GM21786 (cell line): ENCODE measurements at regions not wholly inside any gene's neighbourhood (a gene's known extent, or its start where the extent isn't known, plus 50 kb on each side); places are given as distances from the start of the nearest gene placed in this dataset.

ENCODE experiments used
- ATAC-seq: cut with Tn5 transposase; IDR thresholded peaks from one replicate; pipeline ENCODE4 v1.9.1; 2021; ENCODE audit not compliant: unreplicated experiment

DNA sequence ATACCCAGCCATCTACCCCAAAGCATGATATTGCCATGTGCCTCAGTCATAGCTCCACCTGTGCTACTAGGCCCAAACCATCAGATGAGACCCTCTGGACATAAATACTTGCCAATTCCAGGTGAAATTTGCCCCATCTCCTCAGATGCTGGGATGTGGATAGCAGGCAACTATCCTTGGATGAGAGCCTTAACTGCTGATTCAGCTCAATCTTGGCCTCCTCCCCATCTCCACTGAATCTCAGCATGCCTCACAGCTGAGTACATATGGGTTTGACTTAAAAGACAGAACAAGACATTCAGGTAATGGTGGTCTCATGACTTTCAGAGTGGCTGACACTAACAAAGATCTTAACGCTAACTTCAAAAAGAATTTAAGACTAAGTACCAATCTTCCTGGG is 50.8 kb upstream of the KLHL13 start:
- no peak for ATAC-seq

DNA sequence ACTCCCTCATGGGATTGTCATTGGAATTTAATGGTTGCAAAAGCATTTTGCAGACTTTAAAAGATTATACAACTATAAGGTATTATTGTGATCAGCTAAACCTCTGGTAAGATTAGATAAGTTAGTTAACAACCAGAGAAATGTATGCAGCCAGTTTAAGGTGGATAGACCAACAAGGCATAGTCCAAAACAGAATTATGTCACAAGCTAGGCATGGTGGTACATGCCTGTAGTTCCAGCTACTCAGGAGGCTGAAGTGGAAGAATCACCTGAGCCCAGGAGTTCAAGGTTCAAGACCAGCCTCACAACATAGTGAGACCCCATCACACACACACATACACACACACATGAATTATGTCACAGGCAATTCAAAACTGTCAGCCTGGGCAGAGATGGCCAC is 54.7 kb upstream of the KLHL13 start:
- ATAC-seq, result no peak

DNA sequence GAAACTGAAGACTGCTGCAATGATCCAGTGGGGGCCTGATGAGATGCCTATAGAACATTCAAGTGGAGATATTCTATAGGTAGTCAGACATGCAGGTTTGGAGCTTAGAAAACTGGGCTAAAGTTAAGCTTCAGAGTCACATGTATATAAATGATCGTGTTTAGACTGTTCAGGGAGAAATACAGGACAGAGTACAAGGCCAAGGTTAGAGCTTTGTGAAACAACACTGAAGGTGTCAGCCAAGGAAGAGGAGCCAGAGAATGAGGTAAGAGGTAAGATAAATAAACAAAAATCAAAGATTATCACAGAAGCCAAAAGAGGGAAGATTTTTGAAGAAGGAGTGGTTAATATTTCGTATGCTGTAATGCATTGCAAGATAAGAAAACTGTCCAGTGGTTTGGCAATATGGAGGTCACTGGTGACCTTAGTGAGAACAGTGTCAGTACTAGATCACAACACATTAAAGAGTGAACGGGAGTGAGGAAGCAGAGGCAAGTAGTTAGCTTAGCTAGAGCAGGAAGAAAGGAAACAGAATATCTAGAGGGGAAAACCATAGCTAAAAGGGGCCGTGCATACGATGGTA is 58.0 kb upstream of the KLHL13 start:
- no peak for ATAC-seq

DNA sequence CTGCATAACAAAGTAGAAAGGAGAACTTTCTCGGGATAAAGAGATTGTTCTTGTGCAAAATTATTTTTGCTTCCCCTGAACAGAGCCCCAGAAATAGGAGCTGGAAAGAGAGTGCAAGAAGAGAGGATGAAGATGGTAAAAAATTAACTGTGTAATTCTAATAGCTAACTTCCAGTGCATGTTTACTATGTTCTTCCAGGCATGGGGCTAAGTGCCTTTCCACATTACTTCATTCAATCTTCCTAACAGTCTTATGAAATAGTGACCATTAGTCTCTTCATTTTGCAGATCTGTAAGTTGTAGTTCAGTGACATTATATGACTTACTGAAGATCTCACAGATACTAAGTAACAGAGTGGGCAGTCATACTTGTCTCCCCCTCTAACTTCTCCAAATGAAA is 61.1 kb upstream of the KLHL13 start:
- ATAC-seq, result no peak

DNA sequence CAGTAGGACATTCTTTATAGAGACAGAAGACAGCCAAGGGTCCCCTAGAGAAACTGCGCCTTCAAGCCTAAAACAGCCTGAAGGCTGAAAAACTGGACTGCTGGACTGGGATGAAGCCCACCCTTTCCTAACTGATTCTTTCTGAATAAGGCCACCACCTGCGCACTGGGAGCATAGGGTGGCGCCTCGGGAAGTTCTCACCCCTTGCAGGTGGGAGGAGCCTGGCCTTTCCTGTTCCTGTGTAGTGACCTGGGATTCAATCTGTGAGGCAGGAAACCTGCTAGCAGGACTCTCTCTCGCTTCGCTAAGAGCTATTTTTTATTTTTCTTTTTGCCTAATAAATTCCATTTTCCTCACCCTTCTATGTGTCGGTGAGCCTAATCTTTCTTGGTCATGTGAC is 61.8 kb upstream of the KLHL13 start:
- ATAC-seq, result no peak

DNA sequence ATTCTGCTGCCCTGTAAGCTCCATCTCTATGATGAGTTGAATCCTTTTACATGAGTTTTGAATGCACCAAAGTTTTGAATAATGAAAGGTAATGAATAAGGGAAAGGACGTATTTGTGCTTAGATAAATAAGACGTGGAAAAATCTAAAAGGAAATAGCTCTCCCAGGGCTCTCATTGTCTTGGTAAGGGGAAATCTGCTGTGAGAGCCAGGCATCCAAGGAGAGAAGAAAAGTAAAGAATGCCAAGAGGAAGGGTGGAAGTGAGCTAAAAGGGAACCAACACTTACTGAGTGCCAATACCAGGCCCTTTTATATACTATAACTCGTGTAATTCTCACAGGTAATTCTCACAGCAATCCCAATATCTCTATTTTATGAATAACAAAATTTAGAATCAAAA is 62.6 kb upstream of the KLHL13 start:
- ATAC-seq, result no peak

DNA sequence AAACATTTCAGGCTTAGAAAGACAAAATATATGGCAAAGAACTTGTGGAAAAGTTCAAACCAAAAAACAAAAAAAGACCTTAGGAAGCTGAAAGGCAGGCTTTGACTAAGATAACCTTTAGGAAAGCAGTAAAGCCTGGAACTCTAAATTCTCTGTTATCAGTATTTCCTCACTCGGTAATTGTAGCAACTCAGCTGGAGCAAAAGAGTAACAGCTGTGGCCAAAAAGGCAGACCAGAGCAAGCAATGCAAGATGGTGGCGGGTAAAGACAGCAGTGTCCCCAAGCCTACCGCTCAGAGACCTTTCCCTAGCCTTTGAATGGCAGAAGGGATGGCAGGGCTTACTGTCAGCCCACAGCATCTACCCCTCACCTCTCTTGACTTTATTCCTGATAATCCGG is 63.1 kb upstream of the KLHL13 start:
- no peak for ATAC-seq

DNA sequence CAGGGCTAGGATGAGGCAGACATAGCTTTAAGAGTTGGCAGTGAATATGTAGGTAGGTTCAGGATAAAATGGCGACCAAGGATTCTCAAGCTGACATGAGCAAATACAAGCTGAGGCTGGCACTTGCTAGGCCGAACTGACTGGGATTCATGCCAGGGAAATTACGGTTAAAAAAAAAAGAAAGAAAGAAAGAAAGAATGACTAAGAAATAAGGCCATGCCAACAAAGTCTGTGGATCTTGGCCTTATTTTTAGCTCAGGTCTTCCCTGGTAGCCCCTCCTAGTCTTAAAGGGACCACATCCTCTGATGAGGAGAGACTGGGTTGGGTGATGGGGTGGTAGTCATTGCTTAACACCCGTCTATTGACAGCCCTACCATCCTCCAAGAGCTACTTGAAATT is 64.4 kb upstream of the KLHL13 start:
- no peak for ATAC-seq

DNA sequence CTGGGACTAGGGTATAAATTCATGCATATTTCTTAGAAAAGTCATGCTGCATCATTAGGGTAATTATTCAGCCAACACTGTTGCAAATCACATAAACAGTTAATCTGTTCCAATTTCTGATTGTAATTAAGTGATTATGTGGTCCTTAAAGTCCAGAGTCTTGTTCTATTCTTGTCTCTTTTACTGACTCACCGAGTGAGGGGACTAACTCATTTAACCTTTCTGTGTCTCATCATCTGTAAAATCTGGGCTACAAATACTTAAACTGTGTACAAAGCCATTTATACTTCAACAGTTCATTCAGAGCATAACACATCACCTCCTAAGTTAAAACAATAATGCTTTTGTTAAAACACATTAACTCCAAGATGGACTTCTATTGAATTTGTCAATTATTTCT is 65.4 kb upstream of the KLHL13 start:
- no peak for ATAC-seq

DNA sequence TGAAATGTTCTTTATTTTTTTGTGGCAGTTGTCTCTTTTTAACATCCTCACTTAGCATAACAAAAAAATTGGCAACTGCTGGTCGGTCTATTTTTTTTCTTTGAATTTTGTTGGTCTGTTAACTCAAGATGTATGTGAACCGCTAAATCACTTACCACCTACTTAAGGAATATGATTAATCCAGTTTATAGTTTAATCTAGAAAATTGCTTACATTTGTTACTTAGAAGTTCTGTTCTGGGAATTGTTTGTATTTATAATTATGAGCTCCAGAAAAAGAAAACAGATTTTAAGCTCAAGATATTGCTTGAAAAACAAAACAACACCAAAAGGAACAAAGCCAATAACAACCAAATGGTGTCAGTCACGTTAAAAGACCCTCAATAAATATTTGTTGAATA is 66.1 kb upstream of the KLHL13 start:
- ATAC-seq, result no peak

DNA sequence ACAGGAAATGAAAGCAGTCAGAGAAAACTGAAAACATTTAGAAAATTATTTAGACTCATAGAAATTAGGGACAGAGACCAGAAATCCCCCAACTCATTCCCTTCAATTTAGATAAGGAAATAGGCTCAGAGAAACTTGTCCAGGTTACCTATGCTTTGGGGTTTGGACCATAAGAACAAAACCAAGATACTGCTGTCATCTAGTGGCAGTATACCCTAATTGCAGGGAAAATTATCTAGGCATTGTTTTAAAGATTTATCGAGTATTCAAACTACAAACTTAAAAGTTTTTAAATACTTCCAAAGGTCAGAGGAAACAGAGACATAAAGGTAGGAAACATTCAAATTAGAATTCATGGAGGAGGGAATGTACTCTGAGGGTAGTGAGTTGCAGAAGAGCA is 67.0 kb upstream of the KLHL13 start:
- ATAC-seq, result no peak

DNA sequence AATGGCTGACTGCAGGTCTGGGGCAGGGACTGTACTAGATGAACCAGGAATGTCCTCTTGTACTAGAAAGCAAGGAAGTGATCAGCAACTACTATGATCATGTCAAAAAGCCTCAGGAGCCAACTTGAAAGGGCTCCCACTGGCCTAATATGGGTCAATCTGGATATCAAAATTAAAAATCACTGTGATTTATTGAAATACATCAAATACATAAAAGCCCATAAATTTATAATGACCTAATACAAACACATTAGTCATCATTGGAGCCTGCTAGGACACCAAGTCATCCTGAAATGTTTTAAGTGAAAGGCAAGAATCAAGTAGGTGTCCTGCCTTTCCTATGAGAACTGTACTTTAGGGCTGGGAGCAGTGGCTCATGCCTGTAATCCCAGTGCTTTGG is 70.5 kb upstream of the KLHL13 start:
- no peak for ATAC-seq

DNA sequence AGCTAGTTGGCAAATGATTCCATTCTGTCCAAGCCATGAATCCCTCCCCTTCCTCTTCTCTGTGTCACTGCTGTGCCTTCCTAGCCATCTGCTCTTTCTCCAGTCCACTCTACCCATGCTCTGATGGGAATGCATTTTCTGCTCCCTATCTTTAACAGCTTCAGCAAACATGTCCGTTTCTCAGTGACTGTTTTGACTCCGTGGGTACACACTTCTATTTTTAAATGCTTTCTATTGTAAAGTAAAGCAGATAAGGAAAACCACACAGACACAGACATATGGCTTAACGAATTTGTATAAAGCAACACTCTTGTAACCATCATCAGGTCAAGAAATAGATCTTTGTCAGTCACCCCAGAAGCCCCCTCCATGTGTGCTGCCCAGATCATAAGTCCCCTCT is 72.4 kb upstream of the KLHL13 start:
- ATAC-seq, result no peak

DNA sequence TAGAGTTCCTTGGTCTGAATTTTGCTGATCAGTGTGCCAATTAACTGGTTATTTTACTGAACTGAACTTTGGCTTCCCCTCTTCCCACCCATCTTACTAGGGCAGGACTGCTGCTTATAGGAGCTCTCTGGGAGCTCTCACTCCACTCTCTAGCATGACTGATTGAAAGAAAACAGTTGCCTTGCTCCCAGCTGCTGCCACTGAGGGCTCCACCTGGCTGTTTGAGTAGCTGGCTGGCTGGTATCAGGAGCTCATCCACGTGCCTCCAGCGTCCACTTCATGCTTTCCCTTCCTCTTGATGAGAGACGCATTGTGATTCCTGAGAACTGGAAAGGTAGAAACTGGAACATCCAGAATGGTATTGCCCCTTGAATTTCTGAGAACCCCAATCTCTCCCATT is 73.0 kb upstream of the KLHL13 start:
- ATAC-seq, result no peak

DNA sequence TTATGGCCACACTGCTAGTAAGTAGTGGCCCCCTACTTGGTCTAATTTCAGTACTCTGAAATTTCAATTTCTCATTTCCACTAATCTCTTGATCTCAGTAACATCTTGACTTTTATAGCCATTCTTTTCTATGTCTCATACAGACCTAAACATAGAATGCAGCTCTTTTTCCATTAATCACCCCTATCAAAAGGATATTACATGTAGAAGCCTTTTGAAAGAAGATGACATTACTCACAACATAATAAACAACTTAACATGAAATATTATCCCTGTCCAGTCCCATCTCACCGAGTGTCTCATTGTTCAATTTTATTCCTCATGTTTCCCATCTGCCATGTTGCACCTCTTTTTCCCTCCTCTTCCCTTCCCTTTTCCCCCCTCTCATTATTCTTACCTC is 81.1 kb upstream of the KLHL13 start:
- ATAC-seq, result no peak

DNA sequence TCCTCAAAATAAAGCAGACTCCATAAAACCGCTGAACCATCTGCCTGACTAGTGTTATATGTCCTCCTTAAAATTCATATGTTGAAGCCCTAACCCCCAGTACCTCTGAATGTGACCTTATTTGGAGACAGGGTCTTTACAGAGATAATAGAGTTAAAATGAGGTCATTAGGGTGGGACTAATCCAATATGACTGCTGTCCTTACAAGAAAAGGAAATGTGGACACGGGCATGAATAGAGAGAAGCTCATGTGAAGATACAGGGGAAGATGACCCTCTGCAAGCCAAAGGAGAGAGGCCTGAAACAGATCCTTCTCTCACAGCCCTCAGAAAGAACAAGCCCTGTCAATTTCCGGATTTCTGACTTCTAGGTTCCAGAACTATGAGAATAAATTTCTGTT is 82.0 kb upstream of the KLHL13 start:
- ATAC-seq, result no peak

DNA sequence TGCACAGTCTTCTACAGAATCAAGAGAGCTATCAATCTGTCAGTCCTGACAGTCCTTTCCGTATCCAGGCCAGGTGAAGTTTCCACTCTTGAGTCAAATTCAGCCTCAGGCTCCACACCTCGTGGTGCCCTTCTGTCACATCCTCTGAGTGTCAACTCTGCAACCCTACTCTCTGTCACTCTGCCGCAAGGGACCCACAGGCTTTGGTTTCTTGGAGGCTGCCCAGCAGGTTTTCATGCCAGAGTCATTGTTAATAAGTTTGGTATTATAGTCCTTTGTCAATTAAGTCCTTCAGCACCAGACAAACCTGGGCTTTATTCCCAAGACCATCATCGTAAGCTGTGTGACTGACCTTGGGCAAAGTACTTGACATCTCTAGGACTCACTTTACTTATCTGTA is 83.4 kb upstream of the KLHL13 start:
- no peak for ATAC-seq

DNA sequence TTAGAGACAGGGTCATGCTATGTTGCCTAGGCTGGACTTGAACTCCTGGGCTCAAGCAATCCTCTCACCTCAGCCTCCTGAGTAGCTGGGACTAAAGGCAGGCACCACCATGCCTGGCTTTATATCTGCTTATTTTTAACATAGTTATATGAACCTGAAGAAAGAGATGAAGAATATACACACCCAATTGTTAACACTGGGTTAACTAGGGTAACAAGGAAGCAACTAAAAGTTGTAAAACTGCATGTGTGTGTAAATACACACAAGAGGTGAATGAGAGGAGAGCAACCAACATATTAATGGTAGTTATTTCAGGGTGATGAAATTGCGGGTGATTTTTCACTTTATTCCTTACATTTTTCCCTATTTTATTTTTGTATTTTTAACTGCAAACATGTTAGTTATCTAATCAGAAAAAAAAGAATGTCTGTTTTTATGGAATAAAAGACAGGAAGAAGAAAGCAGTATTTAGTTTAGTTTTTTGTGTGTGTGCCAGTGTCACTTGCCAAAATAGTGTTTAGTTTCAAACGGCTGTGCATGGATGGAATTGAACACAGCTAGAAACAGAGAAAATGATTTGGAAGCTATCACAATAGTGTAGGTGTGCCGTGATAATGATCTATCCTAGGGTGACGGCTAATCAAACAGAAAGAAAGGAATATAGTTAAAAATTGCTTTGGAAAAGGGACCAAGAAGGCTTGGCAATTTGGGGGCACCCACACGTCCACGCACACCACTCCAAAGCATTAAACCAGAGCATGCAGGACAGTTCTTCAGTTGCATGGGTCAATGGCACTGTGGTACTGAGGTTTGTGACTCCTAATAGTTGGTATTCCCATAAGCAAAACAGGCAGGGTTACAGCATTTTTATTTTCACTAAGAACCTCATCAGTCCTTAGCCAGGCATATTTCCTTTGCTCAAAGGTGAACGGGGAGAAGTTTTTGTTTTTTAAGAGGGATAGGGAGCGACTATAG is 89.1 kb upstream of the KLHL13 start:
- no peak for ATAC-seq

DNA sequence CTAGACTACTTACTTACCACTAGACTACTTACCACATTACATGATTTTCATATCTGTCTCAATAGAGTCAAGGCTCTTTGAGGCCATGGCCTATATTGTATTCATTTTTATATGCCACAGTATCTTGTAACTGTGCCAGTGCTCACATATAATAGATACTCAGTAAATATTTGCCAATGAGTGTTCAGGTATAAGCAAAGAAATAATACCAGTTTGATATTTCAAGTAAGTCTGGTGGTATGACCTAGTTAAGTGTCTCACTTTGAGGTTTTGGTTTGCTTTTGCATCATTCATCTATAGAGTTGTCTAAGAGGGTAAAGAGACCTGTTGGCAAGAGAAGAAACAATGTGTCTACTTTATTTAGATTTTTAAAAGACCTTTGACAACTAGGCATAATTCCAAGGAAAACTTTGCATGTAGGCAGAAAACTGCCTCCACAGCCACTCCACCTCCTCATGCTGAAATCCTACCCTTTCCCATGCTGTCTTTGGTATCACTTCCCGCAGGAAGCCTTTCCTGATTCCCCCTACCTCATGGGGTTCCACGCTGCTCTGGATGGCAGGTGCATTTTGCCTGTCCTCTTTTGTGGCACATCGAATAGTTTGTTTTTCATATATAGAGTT is 91.3 kb upstream of the KLHL13 start:
- no peak for ATAC-seq

DNA sequence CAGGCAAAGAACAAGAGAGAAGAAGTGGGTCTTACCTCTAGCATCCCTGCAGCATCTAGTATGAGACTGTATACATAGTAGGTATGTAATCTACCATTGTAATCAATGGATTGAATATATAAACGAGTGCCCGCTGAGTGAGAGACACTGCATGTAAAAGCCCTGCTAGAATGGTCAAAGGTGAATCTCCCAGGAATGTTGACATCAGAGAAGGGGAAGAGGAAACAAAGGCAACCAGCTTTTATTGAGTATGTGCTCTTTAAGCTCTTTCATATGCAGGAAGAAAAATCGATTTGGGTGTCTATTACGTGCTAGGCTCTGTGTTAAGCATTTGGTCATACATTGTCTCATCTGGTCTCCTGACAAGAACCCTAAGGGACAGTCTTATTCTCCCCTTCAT is 91.9 kb upstream of the KLHL13 start:
- no peak for ATAC-seq

DNA sequence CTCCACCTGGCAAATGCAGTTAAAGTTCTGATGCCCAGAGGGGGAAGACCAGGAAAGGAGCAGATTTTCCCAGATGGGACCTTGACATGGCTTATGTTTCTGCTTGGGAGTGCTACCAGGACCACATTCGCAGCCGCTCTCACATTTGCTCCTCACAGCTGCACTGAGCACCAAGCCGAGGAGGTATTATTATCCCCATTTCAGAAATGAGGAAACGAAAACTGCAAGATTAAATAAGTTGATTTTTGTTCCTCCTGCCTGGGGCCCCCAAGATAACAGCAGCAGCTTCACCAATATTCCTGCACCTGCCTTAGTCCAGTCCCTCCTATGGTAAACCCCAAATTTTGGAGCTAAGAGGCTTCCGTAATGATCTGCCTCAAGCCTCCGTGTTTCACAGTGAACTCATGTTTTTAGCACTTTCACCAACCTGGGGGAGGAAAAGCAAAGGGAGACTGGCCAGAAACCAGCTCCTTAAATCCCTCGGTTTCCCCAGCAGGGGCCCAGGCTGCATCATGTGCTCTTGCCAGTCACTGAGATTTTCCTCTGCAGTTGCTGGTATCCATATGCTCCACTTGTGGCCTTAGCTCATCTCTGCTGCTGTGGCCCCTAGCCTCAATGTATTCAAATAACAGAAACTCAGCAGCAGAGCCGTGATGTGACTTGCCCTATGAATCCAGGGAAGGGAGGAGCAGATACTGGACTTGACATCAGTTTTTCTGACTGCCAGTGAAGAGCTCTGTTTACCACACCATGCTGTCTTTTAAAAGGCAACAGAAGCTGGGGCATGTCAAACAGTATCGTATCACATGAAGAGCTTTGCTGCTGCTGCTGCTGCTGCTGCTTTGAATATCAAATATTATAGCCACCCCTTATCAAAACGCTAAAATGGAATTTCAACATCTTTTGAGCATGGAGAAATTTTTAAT is 95.5 kb upstream of the KLHL13 start:
- ATAC-seq, result peak; percentile 52
